ENCODE measurements at regions not wholly inside any gene's neighbourhood (a gene's known extent, or its start where the extent isn't known, plus 50 kb on each side); places are given as distances from the start of the nearest gene placed in this dataset.
"Not testable (repeated sequence)": the region's sequence is repeated elsewhere in the genome, so short reads cannot be mapped to it uniquely, and the experiment has no call there.

DNA sequence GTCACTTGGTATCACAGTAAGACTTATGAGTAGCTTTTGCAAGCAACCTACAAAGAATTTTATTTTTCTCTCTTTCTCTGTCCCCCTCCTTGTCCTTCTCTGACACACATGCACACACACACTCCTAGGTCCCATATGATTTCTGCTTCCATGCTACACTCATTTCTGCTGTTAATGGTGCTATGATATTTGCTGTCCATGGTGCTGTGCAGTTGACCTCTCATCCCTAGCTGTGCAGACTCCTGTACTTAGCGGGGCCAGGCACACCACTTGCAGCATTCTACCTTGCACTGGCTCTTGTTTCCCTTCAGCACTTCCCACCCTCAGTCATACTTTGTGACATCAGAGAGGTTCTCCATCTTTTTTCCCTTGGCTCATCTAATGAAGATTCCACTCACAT, 158.9 kb upstream of the CNTNAP4 start:
- in situ Hi-C loops (cut with HindIII; ENCODE audit: low pct_unique_long_range_greater_than_20kb, low sequenced_read_pairs) = no loop called here
- DNase-seq (ENCODE audit: low read depth in 1 of 2, low spot score in 1 of 2) = no peak
- TF ChIP-seq JUND (IDR thresholded peaks at IDR 0.05; ENCODE audit: low read depth) = no peak

DNA sequence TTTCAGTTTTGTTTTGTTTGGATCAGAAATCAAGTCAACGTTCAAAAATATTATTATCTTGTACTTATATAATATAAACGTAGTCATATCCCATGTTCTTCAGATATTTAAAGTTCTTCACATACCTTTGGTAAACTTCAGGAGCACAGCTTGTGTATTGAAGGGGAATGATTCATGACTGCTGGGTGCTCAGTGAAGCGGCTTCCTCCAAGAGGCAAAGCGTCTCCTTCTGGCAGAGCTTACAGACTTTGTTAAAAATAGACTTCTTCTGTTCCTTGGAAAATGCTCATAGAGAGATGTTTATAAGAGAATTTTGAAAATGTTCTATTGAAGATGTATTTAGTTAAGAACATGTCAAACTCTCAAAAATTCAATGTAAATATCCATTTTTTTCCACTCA, 155.6 kb upstream of the CNTNAP4 start:
- no peak for DNase-seq (ENCODE audit: low read depth in 1 of 2, low spot score in 1 of 2)
- TF ChIP-seq JUND (IDR thresholded peaks at IDR 0.05; ENCODE audit: low read depth) = no peak
- in situ Hi-C loops (cut with HindIII; ENCODE audit: low pct_unique_long_range_greater_than_20kb, low sequenced_read_pairs) = no loop called here

DNA sequence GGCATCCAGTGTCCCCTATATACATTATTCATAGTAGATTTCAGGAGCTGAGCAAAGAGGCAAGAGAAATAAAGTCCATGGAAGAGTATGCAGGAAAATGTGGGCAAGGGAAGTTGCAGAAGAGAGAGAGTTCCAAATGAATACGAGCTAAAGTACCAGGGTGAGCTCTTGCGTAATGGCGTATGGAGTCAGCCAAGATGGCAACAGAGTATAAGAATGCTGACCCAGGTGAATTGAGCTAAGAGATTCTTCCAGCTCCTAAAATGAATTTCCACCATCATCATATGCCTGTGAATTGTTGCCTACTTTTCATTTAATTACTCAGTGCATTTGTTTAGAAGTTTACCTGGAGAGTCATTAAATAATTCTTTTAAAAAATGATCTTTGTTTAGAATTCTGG, 153.2 kb upstream of the CNTNAP4 start:
- no peak for TF ChIP-seq JUND (IDR thresholded peaks at IDR 0.05; ENCODE audit: low read depth)
- no peak for DNase-seq (ENCODE audit: low read depth in 1 of 2, low spot score in 1 of 2)
- in situ Hi-C loops (cut with HindIII; ENCODE audit: low pct_unique_long_range_greater_than_20kb, low sequenced_read_pairs) = no loop called here

DNA sequence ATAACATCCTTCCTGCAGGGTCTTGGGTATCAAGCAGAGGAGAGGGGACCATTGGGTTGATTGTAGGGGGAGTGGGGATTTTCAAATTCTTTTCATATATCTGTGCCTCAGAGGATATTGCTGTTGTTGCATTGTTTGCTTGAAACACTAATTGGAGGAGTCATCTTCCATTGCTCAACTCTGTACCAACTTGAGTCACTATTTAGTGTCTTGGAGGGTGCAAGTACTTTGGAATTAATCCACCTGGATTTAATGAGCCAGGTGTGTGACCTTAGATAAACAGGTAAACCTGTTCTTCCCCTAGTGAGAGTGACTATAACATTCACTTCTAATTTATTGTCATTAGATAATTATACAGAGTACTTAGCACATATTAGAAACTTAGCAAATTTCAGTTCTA, 151.3 kb upstream of the CNTNAP4 start:
- no peak for DNase-seq (ENCODE audit: low read depth in 1 of 2, low spot score in 1 of 2)
- in situ Hi-C loops (cut with HindIII; ENCODE audit: low pct_unique_long_range_greater_than_20kb, low sequenced_read_pairs) = no loop called here
- no peak for TF ChIP-seq JUND (IDR thresholded peaks at IDR 0.05; ENCODE audit: low read depth)

DNA sequence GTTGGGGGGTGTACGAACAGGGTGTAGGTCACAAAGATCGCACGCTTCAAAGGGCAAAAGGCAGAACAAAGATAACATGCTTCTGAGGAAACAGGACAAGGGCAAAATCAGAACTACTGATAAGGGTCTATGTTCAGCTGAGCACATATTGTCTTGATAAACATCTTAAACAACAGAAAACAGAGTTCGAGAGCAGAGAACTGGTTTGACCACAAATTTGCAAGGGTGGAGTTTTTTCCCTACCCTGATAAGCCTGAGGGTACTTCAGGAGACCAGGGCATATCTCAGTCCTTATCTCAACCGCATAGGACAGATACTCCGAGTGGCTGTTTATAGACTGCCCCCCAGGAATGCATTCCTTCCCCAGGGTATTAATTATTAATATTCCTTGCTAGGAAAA, 139.1 kb upstream of the CNTNAP4 start:
- in situ Hi-C loops (cut with HindIII; ENCODE audit: low pct_unique_long_range_greater_than_20kb, low sequenced_read_pairs); DNase-seq (ENCODE audit: low read depth in 1 of 2, low spot score in 1 of 2): not testable (repeated sequence)

DNA sequence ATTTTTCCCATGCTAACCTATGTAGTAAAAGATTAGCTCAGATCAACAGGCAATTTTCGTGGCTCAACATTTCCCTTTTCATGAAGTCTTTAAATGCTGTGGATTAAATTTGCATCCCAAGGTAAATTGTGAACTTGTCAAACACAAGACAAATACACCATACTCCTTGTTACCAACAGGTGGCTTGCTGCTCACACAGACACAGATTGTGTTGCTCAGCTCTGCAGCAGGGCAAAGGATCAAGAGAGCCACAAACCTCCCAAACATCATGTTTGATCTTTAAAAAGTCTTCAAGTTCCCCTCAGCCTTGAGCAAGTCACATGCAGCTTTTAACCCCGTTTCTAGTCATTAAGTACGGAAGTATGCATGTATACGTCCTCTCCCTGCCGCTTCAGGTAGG, 119.6 kb upstream of the CNTNAP4 start:
- no peak for DNase-seq (ENCODE audit: low read depth in 1 of 2, low spot score in 1 of 2)
- no peak for TF ChIP-seq JUND (IDR thresholded peaks at IDR 0.05; ENCODE audit: low read depth)
- in situ Hi-C loops (cut with HindIII; ENCODE audit: low pct_unique_long_range_greater_than_20kb, low sequenced_read_pairs) = no loop called here

DNA sequence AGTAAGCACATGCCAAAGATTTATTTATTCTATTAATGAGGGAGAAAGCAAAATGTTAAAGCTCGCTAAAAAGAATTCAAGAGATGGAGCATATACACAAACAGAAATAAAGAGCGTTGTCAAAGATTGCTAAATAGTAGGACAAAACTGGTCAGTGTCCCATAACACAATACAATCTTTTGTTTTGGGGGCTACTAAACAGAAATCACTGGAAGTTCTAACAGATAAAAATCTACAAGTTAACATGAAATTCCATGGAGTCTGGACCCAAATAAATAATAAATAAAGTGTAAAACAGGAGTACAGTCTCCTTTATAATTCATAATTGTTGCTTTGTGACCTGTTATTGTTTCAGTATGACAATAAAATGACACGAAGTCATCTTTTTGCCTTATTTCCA, 115.2 kb upstream of the CNTNAP4 start:
- in situ Hi-C loops (cut with HindIII; ENCODE audit: low pct_unique_long_range_greater_than_20kb, low sequenced_read_pairs) = no loop called here
- no peak for TF ChIP-seq JUND (IDR thresholded peaks at IDR 0.05; ENCODE audit: low read depth)
- DNase-seq (ENCODE audit: low read depth in 1 of 2, low spot score in 1 of 2) = no peak

DNA sequence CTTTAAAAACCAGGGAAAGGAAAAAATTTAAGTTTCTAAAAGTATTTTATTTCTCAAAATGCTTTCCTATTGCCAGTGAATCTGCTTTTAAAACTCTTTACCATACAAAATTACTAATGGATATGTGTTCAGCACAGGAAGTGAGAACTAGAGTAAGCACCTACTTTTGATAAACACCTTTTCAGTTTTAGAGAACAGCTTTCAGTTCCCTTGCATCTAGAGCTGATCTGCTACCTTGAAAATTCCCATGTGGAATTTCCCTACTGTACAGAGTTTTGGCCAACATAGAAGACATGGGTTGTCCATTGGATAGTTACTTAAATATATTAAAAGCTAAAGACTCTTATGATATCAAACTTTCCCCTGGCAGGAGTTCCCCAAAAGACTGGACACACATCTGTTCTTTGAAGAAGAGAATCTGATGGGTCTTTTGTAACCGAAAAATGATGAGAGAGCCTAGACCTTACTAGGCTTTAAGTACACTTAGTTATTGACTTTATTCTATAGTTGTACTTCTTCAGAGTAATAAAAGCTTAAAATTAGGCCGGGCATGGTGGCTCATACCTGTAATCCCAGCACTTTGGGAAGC, 112.1 kb upstream of the CNTNAP4 start:
- in situ Hi-C loops (cut with HindIII; ENCODE audit: low pct_unique_long_range_greater_than_20kb, low sequenced_read_pairs) = no loop called here
- DNase-seq (ENCODE audit: low read depth in 1 of 2, low spot score in 1 of 2) = no peak
- TF ChIP-seq JUND (IDR thresholded peaks at IDR 0.05; ENCODE audit: low read depth) = no peak

DNA sequence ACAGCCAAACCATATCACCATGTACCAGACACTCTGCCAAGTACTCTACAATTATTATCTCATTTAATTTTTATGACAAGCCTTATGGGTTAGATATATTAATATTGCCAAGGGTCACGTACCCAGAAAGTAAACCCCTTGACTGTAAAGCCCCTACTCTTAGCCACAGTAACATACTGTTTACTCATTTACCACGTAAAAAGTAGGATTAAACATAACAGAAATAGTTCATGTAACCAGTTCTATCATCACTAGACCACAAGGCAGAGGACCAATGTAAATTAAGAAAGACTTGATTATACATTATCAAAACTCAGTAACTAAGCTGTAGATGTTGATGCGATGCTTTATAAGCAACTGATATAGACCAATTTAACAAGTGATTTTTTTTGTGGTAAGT, 101.5 kb upstream of the CNTNAP4 start:
- in situ Hi-C loops (cut with HindIII; ENCODE audit: low pct_unique_long_range_greater_than_20kb, low sequenced_read_pairs) = no loop called here
- no peak for DNase-seq (ENCODE audit: low read depth in 1 of 2, low spot score in 1 of 2)
- TF ChIP-seq JUND (IDR thresholded peaks at IDR 0.05; ENCODE audit: low read depth) = no peak

DNA sequence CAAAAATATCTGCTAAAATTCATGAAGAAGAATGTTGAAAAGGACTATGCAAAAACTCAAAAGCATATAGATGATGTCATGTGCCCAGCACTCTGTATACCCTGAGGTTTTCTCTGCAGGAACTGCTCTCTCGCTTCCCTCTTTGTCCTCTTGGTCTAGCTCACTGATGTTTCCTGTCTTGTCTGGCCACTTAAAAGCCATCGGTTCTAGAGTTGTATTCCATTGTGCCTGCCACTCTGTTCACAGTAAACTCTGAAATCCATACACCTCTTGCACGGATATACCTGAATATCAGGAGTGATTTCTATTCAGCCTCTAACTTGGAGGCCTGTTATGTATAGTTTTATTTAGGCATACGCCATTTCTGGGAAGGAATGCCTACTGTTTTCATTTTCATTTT, 101.0 kb upstream of the CNTNAP4 start:
- in situ Hi-C loops (cut with HindIII; ENCODE audit: low pct_unique_long_range_greater_than_20kb, low sequenced_read_pairs) = no loop called here
- TF ChIP-seq JUND (IDR thresholded peaks at IDR 0.05; ENCODE audit: low read depth) = no peak
- DNase-seq (ENCODE audit: low read depth in 1 of 2, low spot score in 1 of 2) = no peak

DNA sequence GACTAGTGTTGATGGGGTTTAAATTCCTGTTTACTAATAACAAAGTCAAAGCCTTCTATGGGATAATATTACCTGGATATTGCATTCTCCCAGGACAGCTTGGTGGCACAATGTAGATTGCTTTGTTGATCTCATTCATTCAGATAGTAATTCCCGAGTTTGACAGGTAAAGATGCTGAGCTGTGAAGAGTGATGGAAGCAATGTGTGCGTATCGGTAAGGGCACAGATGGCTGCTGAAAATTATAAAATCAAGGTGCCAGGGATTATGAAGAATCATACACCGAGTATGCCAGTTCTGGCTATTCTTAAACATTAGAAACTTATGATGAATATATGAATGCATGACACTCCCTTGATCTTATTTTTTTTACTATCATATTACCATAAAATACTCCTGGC, 100.6 kb upstream of the CNTNAP4 start:
- TF ChIP-seq JUND (IDR thresholded peaks at IDR 0.05; ENCODE audit: low read depth) = no peak
- in situ Hi-C loops (cut with HindIII; ENCODE audit: low pct_unique_long_range_greater_than_20kb, low sequenced_read_pairs) = no loop called here
- no peak for DNase-seq (ENCODE audit: low read depth in 1 of 2, low spot score in 1 of 2)

DNA sequence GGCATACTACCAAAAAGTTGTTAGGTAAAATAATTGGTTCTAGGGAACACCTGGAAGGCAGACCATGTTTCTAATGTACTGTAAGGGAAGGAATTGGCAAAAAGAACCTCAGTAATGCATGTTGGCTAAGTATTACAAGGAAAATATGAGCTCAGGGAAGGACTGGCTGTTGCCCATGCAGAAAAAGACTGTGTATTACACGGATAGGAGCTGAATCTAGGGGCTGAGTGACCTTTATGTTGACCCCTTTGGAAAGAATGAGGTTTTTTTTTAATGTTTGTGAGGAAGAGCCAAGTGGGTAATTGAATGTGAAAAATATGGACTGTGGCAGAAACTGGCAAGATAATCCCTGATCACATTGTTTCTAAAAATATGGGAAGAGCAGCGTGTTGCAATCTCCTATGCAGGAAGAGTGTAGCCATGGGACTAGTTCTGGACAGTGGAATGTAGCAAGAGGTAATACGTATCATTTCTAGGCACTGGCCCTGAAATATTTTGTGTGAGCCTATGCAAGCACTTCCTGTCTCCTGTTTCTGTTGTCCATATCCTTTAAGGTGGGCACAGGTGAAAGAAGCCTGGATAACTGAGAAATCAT, 95.1 kb upstream of the CNTNAP4 start:
- in situ Hi-C loops (cut with HindIII; ENCODE audit: low pct_unique_long_range_greater_than_20kb, low sequenced_read_pairs) = no loop called here
- TF ChIP-seq JUND (IDR thresholded peaks at IDR 0.05; ENCODE audit: low read depth) = no peak
- no peak for DNase-seq (ENCODE audit: low read depth in 1 of 2, low spot score in 1 of 2)

DNA sequence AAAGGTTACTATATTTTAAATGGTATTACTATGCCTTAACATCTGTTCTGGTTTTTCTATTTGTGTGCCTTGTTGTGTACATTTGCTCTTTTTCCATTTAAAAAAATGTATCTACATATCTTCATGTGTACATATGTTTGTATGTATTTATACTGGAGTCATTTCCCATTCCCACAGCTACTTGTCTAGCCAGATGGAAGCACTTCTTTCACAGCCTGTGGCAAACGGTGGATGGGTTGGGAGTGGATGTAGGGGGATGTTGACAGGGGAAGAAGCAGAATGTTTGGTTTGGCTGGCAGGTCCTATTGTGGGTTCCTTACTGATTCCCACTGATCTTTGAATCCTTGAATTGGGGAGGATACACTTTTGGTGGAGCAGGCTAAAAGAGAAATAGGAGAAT, 93.6 kb upstream of the CNTNAP4 start:
- in situ Hi-C loops (cut with HindIII; ENCODE audit: low pct_unique_long_range_greater_than_20kb, low sequenced_read_pairs) = no loop called here
- no peak for DNase-seq (ENCODE audit: low read depth in 1 of 2, low spot score in 1 of 2)
- no peak for TF ChIP-seq JUND (IDR thresholded peaks at IDR 0.05; ENCODE audit: low read depth)

DNA sequence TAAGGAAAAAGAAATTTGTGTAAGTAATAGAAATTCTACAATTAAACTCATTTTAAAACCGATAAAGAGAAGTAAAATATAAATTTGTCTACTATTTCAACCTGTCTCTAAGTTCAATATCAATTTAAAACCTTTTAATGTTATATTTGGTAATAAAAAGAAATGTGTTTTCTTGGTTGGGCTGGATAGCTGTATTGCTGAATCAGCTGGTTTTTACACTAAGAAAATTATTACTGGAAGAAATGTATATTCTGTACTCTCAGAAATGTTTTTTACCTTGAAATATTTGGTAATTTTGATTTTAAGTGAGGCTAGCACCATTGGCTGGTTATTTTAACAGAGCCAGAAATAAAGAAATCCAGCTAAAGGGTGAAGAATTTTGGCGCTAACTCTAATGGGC, 87.1 kb upstream of the CNTNAP4 start:
- TF ChIP-seq JUND (IDR thresholded peaks at IDR 0.05; ENCODE audit: low read depth) = no peak
- DNase-seq (ENCODE audit: low read depth in 1 of 2, low spot score in 1 of 2) = no peak
- in situ Hi-C loops (cut with HindIII; ENCODE audit: low pct_unique_long_range_greater_than_20kb, low sequenced_read_pairs) = no loop called here

Data from T47D (cell line).